Stomach smooth muscle (tissue), 2 donors: ENCODE measurements at regions not wholly inside any gene's neighbourhood (a gene's known extent, or its start where the extent isn't known, plus 50 kb on each side); places are given as distances from the start of the nearest gene placed in this dataset.
"Not testable (repeated sequence)": the region's sequence is repeated elsewhere in the genome, so short reads cannot be mapped to it uniquely, and the experiment has no call there.

Experiments used
- H3K27ac ChIP-seq: one replicate; pipeline ENCODE4 v1.7.0; 2013; ENCODE audit warnings: mild to moderate bottlenecking, low read length, inconsistent platforms
- H3K27me3 ChIP-seq, 2 donors: one replicate each; pipeline ENCODE4 v1.7.0; 2013; ENCODE audit warnings: low read length in 2 of 2; ENCODE audit not compliant: insufficient read depth in 2 of 2, control insufficient read depth in 1 of 2
- H3K36me3 ChIP-seq, 2 donors: one replicate each; pipeline ENCODE4 v1.7.0; 2013; ENCODE audit warnings: low read length in 2 of 2; ENCODE audit not compliant: control insufficient read depth in 2 of 2, insufficient read depth in 2 of 2
- H3K4me1 ChIP-seq: one replicate; pipeline ENCODE4 v1.7.0; 2013; ENCODE audit warnings: low read length; ENCODE audit not compliant: control insufficient read depth, insufficient read depth
- H3K4me3 ChIP-seq, 2 donors: one replicate each; pipeline ENCODE4 v1.7.0; 2013; ENCODE audit warnings: low read length in 2 of 2
- H3K9ac ChIP-seq, 2 donors: one replicate each; pipeline ENCODE4 v1.7.0; 2013; ENCODE audit warnings: low read length in 2 of 2, mild to moderate bottlenecking in 1 of 2
- H3K9me3 ChIP-seq, 2 donors: one replicate each; pipeline ENCODE4 v1.7.0; 2013; ENCODE audit warnings: low read length in 2 of 2; ENCODE audit not compliant: control insufficient read depth in 2 of 2
- donor health status: healthy.
- donor health status: Pancreatic carcinoma.

- no peak overlapping the region for H3K27ac ChIP-seq
- no peak overlapping the region for H3K4me3 ChIP-seq
- H3K9ac ChIP-seq, result no peak overlapping the region
- H3K36me3 ChIP-seq, result no peaks in the 10 kb centered on the region
- H3K4me1 ChIP-seq, result no peaks in the 10 kb centered on the region
- no peaks in the 10 kb centered on the region for H3K9me3 ChIP-seq
- H3K27me3 ChIP-seq, result no peaks in the 10 kb centered on the region
Observed at GRCh38 chr1:76687307-76688175, 179.7 kb upstream of the ST6GALNAC5 start.

- H3K4me1 ChIP-seq, result no peaks in the 10 kb centered on the region
- no peaks in the 10 kb centered on the region for H3K27me3 ChIP-seq
- no peak overlapping the region for H3K27ac ChIP-seq
- H3K9me3 ChIP-seq, result peaks cover 0 to 3% of the 10 kb centered on the region in 2 donors
- H3K9ac ChIP-seq, result no peak overlapping the region
- H3K36me3 ChIP-seq, result no peaks in the 10 kb centered on the region
- H3K4me3 ChIP-seq, result no peak overlapping the region
Observed at GRCh38 chr1:76690766-76691165, 176.5 kb upstream of the ST6GALNAC5 start.

DNA sequence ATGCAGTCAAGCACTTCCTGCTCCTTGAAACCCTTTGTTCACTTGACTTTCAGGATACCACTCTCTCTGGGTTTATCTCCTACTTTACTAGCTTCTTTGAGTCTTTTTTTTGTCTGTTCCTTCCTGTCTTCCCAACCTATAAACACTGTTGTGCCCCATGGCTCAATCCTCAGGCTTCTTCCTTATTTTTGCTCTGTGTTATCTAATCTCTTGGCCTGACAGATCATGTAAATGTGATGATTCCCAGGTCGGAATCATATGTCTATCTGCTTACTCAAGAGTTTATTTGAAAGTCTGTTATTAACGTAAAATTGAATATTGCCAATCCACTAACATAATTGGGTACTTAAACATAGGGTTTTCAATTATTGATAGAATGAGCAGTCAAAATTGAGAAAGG, 171.7 kb upstream of the ST6GALNAC5 start:
- Histone ChIP-seq H3K27me3 (no peaks in the 10 kb centered on the region), H3K9ac (no peak overlapping the region), H3K36me3 (no peaks in the 10 kb centered on the region), H3K9me3 (peaks cover 0 to 3% of the 10 kb centered on the region in 2 donors), H3K4me3 (no peak overlapping the region), H3K4me1 (no peaks in the 10 kb centered on the region), H3K27ac (no peak overlapping the region)

DNA sequence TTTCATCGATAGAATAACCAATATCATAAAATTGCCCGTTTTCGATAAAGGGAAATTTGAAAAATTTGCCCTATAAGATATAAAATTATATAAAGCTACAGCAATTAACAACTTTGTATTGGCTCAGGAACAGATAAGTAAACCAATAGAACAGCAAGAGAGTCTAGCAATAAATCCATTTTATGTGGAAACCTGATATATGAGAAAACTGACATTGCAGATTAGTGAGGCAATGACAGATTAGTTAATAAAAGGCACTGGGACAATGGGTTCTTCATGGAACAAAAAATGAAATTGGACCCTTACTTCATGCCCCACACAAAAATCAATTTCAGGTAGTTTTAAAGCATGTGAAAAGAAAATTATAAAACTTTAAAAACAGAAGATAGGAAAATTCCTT, 169.9 kb upstream of the ST6GALNAC5 start:
- H3K27ac ChIP-seq, result no peak overlapping the region
- H3K4me1 ChIP-seq, result no peaks in the 10 kb centered on the region
- H3K9me3 ChIP-seq, result peaks cover 0 to 3% of the 10 kb centered on the region in 2 donors
- no peak overlapping the region for H3K9ac ChIP-seq
- no peaks in the 10 kb centered on the region for H3K27me3 ChIP-seq
- H3K36me3 ChIP-seq, result no peaks in the 10 kb centered on the region
- no peak overlapping the region for H3K4me3 ChIP-seq

GRCh38 chr1:76699646-76700045, 167.6 kb upstream of the ST6GALNAC5 start:
- not testable (repeated sequence) for H3K4me1 ChIP-seq, H3K36me3 ChIP-seq, H3K9ac ChIP-seq, H3K4me3 ChIP-seq, H3K27ac ChIP-seq, H3K27me3 ChIP-seq, H3K9me3 ChIP-seq

- not testable (repeated sequence) for H3K9ac ChIP-seq, H3K27ac ChIP-seq, H3K36me3 ChIP-seq, H3K9me3 ChIP-seq, H3K4me1 ChIP-seq, H3K27me3 ChIP-seq, H3K4me3 ChIP-seq
Observed at GRCh38 chr1:76700200-76700599, 167.1 kb upstream of the ST6GALNAC5 start.

- Histone ChIP-seq H3K27me3 (no peaks in the 10 kb centered on the region), H3K9me3 (no peaks in the 10 kb centered on the region), H3K9ac (no peak overlapping the region), H3K27ac (no peak overlapping the region), H3K4me3 (no peak overlapping the region), H3K4me1 (no peaks in the 10 kb centered on the region), H3K36me3 (no peaks in the 10 kb centered on the region)
Observed at GRCh38 chr1:76705560-76705959, 161.7 kb upstream of the ST6GALNAC5 start.

DNA sequence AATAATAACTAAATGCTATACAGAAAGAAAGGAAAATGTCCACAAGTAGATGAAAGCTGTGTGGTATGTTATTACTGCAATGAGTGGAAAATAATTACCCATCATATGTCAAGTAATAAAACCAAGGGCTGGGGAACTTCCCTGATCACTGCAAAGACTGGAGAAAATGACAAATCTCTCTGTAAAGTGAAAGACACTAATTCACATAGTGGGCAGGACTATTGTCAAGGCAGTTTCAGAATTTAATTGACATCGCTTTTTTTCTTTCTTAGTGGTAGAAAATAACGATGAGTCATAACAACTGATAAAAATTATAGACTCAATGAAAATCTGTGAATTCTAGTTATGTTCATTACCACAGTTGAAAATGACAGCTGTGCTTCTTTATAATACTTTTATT, 153.7 kb upstream of the ST6GALNAC5 start:
- Histone ChIP-seq H3K27me3 (no peaks in the 10 kb centered on the region), H3K27ac (no peak overlapping the region), H3K9ac (no peak overlapping the region), H3K4me1 (no peaks in the 10 kb centered on the region), H3K9me3 (no peaks in the 10 kb centered on the region), H3K36me3 (no peaks in the 10 kb centered on the region), H3K4me3 (no peak overlapping the region)

GRCh38 chr1:76715474-76715873, 151.8 kb upstream of the ST6GALNAC5 start:
- H3K27me3 ChIP-seq, result no peaks in the 10 kb centered on the region
- H3K4me3 ChIP-seq, result no peak overlapping the region
- no peak overlapping the region for H3K9ac ChIP-seq
- no peaks in the 10 kb centered on the region for H3K9me3 ChIP-seq
- no peak overlapping the region for H3K27ac ChIP-seq
- no peaks in the 10 kb centered on the region for H3K4me1 ChIP-seq
- H3K36me3 ChIP-seq, result no peaks in the 10 kb centered on the region

DNA sequence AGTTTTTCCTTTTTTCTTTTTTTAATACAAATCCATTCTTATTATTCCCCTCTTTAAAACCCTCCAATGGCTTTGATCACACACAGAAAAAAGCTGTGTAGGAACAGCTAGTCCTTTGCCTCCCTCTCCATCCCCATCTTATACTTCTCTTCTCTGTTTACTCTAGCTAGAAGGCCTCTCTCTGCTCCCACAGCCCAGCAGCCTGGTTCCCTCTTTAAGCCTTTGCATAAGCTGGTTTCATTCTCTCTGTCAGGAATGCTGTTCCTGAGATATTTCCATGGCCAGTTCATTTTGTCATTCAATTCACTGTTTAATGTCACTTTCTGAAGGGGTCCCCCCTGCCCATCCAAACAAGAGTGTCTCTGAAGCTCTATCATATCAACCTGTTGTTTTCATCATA, 143.3 kb upstream of the ST6GALNAC5 start:
- Histone ChIP-seq H3K4me3 (no peak overlapping the region), H3K9me3 (no peaks in the 10 kb centered on the region)

DNA sequence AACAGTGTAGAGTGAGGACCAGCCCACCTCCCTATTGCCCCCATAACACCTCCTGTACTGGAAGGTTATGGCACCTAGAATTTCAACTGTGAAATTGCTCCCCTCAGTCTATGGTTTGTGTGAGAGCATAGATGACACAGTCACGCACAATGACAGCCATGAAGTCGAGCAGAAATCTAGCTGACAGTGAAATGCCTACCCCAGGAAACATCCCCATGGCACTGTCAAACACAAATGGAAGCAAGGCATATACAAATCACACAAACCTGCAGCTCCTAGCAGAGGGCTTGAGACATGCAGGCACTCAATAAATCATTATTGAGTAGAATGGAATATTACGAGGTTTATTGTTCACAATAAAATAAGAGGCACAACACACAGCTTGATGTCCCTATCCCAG, 142.5 kb upstream of the ST6GALNAC5 start:
- Histone ChIP-seq H3K4me1 (no peaks in the 10 kb centered on the region), H3K9ac (no peak overlapping the region), H3K9me3 (no peaks in the 10 kb centered on the region), H3K36me3 (no peaks in the 10 kb centered on the region), H3K4me3 (no peak overlapping the region), H3K27me3 (no peaks in the 10 kb centered on the region), H3K27ac (no peak overlapping the region)

More for the DNA sequence above, 143.3 kb upstream of the ST6GALNAC5 start:
- Histone ChIP-seq H3K36me3 (no peaks in the 10 kb centered on the region), H3K27me3 (no peaks in the 10 kb centered on the region), H3K9ac (no peak overlapping the region), H3K27ac (no peak overlapping the region), H3K4me1 (no peaks in the 10 kb centered on the region)
